GM12875 (cell line): ENCODE measurements at regions not wholly inside any gene's neighbourhood (a gene's known extent, or its start where the extent isn't known, plus 50 kb on each side); places are given as distances from the start of the nearest gene placed in this dataset.

Source experiments
- H3K4me3 ChIP-seq: one replicate; pipeline ENCODE4 v1.5.1; 2011; ENCODE audit warnings: low read depth, low read length, control low read depth
- CTCF ChIP-seq: IDR thresholded peaks from 2 replicates; pipeline ENCODE4 v1.5.1; 2011; ENCODE audit warnings: low read depth, mild to moderate bottlenecking, control low read depth, inconsistent platforms, low read length, moderate library complexity, borderline replicate concordance; ENCODE audit not compliant: insufficient read depth

- H3K4me3 ChIP-seq, result no peak overlapping the region
- no peak for TF ChIP-seq CTCF
Observed at GRCh38 chr2:207253666-207254345, 88.1 kb upstream of the KLF7 start.

- TF ChIP-seq CTCF, result no peak
Observed at GRCh38 chr2:207254591-207255464, 89.1 kb upstream of the KLF7 start.

GRCh38 chr2:207255565-207256470 is 90.1 kb upstream of the KLF7 start:
- H3K4me3 ChIP-seq, result no peak overlapping the region
- TF ChIP-seq CTCF, result no peak

More at GRCh38 chr2:207254591-207255464, 89.1 kb upstream of the KLF7 start:
- H3K4me3 ChIP-seq, result no peak overlapping the region

- no peak overlapping the region for H3K4me3 ChIP-seq
- no peak for TF ChIP-seq CTCF
Observed at GRCh38 chr2:207256476-207257207, 90.9 kb upstream of the KLF7 start.

GRCh38 chr2:207257251-207258250 is 91.8 kb upstream of the KLF7 start:
- no peak overlapping the region for H3K4me3 ChIP-seq
- TF ChIP-seq CTCF, result no peak
